Activated CD4-positive, alpha-beta memory T cell treated with anti-CD3 and anti-CD28 coated beads, Interleukin-2, amount 10 ng/mL, durations not matched to agents 7 days and 5 days (primary cell): ENCODE measurements at regions not wholly inside any gene's neighbourhood (a gene's known extent, or its start where the extent isn't known, plus 50 kb on each side); places are given as distances from the start of the nearest gene placed in this dataset.

Experiments
- CTCF ChIA-PET: fragments of 350-600 bp; sonication (Branson Sonifier 250); formaldehyde crosslinking; loops from one replicate; lab custom pipeline; 2021; ENCODE audit warnings: antibody characterized with exemption, inconsistent platforms; lab: Charles Lee
- POLR2A ChIA-PET: fragments of 350-600 bp; sonication (Branson Sonifier 250); formaldehyde crosslinking; loops from one replicate; lab custom pipeline; 2021; ENCODE audit warnings: antibody characterized with exemption; lab: Charles Lee
- DNase-seq: peaks from one replicate; pipeline ENCODE4 v3.0.0-alpha.2; 2020
- H3K27ac Mint-ChIP-seq: one replicate; pipeline ENCODE4 v1.8.0; 2021; ENCODE audit warnings: mild to moderate bottlenecking, mixed read lengths
- H3K27me3 Mint-ChIP-seq: one replicate; pipeline ENCODE4 v1.8.0; 2021; ENCODE audit warnings: mixed read lengths
- H3K36me3 Mint-ChIP-seq: one replicate; pipeline ENCODE4 v1.8.0; 2021; ENCODE audit warnings: low read depth, mixed read lengths
- H3K4me1 Mint-ChIP-seq: one replicate; pipeline ENCODE4 v1.8.0; 2021; ENCODE audit warnings: mixed read lengths
- H3K4me3 Mint-ChIP-seq: one replicate; pipeline ENCODE4 v1.8.0; 2021; ENCODE audit warnings: mild to moderate bottlenecking, mixed read lengths
- H3K9me3 Mint-ChIP-seq: one replicate; pipeline ENCODE4 v1.8.0; 2021; ENCODE audit warnings: mixed read lengths

DNA sequence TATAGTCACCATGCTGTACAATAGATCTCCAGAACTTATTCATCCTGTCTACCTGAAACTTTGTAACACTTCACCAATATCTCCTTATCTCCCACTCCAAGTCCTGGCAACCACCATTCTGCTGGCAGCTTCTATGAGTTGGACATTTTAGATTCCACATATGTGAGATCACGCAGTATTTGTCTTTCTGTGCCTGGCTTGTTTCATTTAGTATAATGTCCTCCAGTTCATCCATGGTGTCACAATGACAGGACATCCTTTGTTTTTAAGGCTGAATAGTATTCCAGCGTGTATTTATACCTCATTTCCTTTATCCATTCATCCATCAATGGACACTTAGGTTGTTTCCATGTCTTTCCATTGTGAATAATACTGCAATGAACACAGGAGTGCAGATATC lies 198.7 kb downstream of the QDPR start:
- H3K27me3 Mint-ChIP-seq = peaks cover 9% of the 10 kb centered on the region
- POLR2A ChIA-PET = no interaction called here
- no peaks in the 10 kb centered on the region for H3K9me3 Mint-ChIP-seq
- no peaks in the 10 kb centered on the region for H3K36me3 Mint-ChIP-seq
- H3K4me1 Mint-ChIP-seq = no peaks in the 10 kb centered on the region
- DNase-seq = no peak
- H3K4me3 Mint-ChIP-seq = no peak overlapping the region
- no peak overlapping the region for H3K27ac Mint-ChIP-seq
- CTCF ChIA-PET = interaction anchor here (0.6 to 1.2 kb wide), 3 partner anchors 11 to 156 kb away, joined by 3 read pairs; no protein-coding TSS in a partner anchor

DNA sequence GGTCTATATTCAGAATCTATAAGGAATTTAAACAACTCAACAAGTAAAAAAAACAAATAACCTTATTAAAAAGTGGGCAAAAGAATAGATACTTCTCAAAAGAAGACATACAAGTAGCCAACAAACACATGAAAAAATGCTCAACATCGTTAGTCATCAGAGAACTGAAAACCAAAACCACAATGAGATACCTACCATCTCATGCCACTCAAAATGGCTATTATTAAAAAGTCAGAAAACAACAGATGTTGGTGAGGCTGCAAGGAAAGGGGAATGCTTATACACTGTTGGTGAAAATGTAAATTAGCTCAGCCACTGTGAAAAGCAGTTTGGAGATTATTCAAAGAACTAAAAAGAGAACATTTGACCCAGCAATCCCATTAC lies 201.6 kb downstream of the QDPR start:
- H3K9me3 Mint-ChIP-seq = no peaks in the 10 kb centered on the region
- H3K27me3 Mint-ChIP-seq = peaks cover 10% of the 10 kb centered on the region
- H3K36me3 Mint-ChIP-seq = no peaks in the 10 kb centered on the region
- H3K4me1 Mint-ChIP-seq = no peaks in the 10 kb centered on the region
- DNase-seq = no peak
- CTCF ChIA-PET = no interaction called here
- no peak overlapping the region for H3K4me3 Mint-ChIP-seq
- H3K27ac Mint-ChIP-seq = no peak overlapping the region
- POLR2A ChIA-PET = no interaction called here

DNA sequence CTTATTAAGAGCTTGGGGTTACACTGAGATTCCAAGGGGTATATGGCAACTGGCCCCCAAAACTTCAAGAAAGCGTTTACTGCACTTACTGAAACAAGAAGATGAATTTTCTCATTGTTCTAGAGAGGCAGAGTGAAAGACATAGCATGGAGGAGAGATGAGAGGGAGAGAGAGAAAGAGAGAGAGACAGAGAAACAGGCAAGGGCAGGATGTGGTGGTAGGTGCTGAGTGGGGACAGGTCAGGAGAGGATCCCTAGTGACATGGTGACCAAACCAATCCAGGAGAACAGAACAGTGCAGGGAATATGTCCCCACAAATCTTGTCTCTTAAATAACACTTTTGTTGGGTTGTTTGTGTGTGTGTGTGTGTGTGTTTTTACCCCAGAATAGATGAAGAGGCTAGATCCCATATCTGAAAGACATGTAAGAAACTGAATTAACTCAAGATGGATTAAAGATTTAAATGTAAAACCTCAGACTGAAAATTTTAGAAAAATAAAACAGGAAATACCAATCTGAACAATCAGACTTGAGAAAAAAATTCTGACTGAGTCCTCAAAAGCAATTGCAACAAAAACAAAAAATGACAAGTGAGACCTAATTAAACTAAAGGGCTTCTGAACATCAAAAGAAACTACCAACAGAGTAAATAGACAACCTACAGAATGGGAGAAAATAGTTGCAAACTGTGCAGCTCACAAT lies 202.2 kb downstream of the QDPR start:
- Mint-ChIP-seq H3K9me3 (no peaks in the 10 kb centered on the region), H3K27ac (no peak overlapping the region)
- CTCF ChIA-PET = no interaction called here

GRCh38 chr4:17301869-17302268 lies 210.0 kb downstream of the QDPR start:
- DNase-seq = no peak
- CTCF ChIA-PET = no interaction called here
- Mint-ChIP-seq H3K27me3 (no peaks in the 10 kb centered on the region), H3K36me3 (no peaks in the 10 kb centered on the region), H3K9me3 (no peaks in the 10 kb centered on the region), H3K4me3 (no peak overlapping the region), H3K4me1 (no peaks in the 10 kb centered on the region), H3K27ac (no peak overlapping the region)
- POLR2A ChIA-PET = no interaction called here

More for the DNA sequence above, 202.2 kb downstream of the QDPR start:
- POLR2A ChIA-PET = no interaction called here
- peaks cover 8% of the 10 kb centered on the region for H3K27me3 Mint-ChIP-seq
- no peak for DNase-seq
- no peaks in the 10 kb centered on the region for H3K36me3 Mint-ChIP-seq
- no peaks in the 10 kb centered on the region for H3K4me1 Mint-ChIP-seq
- no peak overlapping the region for H3K4me3 Mint-ChIP-seq

GRCh38 chr4:17301266-17301665 lies 210.6 kb downstream of the QDPR start:
- H3K27ac Mint-ChIP-seq = no peak overlapping the region
- no peaks in the 10 kb centered on the region for H3K9me3 Mint-ChIP-seq
- no peak for DNase-seq
- no peaks in the 10 kb centered on the region for H3K4me1 Mint-ChIP-seq
- ChIA-PET CTCF (no interaction called here), POLR2A (no interaction called here)
- no peaks in the 10 kb centered on the region for H3K27me3 Mint-ChIP-seq
- no peaks in the 10 kb centered on the region for H3K36me3 Mint-ChIP-seq
- H3K4me3 Mint-ChIP-seq = no peak overlapping the region

DNA sequence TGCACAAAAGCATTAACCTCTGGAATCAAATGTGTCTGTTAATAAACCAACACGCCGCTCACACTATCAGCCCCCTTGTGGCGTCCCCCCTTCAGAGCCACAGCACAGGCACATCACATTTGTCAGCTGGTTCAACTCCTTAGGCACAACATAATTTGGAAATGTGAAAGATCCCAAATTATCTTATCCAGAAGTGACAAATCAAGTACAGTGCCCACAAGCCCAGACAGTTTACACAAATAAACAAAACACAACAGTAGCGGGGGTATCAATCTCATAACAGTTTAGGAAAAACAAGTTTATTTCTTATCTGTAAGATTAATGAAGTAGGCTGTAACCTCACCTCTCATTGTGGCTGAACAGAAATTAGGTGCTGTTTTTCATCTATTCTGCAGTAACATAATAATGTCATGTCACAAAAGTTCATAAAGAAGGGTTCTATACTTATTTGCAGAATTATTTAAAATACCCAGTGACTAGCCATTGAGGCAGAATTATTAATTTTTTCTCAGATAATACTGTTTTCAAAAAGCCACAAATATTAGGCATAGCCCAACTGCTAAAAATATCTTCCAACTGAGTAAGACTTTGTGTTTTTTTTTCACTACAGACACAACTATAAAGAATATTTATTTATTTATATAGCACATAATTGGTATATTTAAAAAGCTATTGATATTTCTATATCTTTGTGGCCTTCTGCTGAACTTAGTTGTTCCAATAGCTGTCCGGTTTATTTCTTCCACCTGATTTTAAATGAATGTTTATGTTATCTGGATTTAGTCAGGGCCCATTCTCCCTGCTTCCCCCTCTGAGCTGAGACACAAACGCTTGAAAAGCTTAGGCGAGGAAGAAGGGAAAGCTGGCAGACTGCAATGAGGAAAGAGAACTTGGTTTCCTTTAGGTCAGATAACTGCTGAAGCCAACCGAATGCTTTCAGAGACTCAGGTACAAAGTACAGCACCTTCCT lies 214.7 kb downstream of the QDPR start:
- CTCF ChIA-PET = no interaction called here
- no peaks in the 10 kb centered on the region for H3K9me3 Mint-ChIP-seq
- no peak overlapping the region for H3K27ac Mint-ChIP-seq
- no peaks in the 10 kb centered on the region for H3K4me1 Mint-ChIP-seq
- H3K27me3 Mint-ChIP-seq = peaks cover 2% of the 10 kb centered on the region
- no peak overlapping the region for H3K4me3 Mint-ChIP-seq
- POLR2A ChIA-PET = no interaction called here
- no peak for DNase-seq
- H3K36me3 Mint-ChIP-seq = no peaks in the 10 kb centered on the region

GRCh38 chr4:17293901-17294300 lies 218.0 kb downstream of the QDPR start:
- Mint-ChIP-seq H3K27me3 (peaks cover 2% of the 10 kb centered on the region), H3K27ac (no peak overlapping the region), H3K36me3 (no peaks in the 10 kb centered on the region), H3K9me3 (no peaks in the 10 kb centered on the region), H3K4me3 (no peak overlapping the region), H3K4me1 (no peaks in the 10 kb centered on the region)
- ChIA-PET CTCF (no interaction called here), POLR2A (no interaction called here)
- DNase-seq = no peak

- Mint-ChIP-seq H3K27ac (no peak overlapping the region), H3K36me3 (no peaks in the 10 kb centered on the region), H3K9me3 (no peaks in the 10 kb centered on the region), H3K27me3 (peaks cover under 1% of the 10 kb centered on the region), H3K4me1 (no peaks in the 10 kb centered on the region), H3K4me3 (no peak overlapping the region)
- DNase-seq = no peak
- ChIA-PET POLR2A (no interaction called here), CTCF (no interaction called here)
These were observed 223.7 kb downstream of the QDPR start for GRCh38 chr4:17288151-17288550.

- DNase-seq = no peak
- CTCF ChIA-PET = no interaction called here
These were observed 225.0 kb downstream of the QDPR start for GRCh38 chr4:17286752-17287460.

GRCh38 chr4:17285747-17286146 lies 226.1 kb downstream of the QDPR start:
- POLR2A ChIA-PET = no interaction called here
- Mint-ChIP-seq H3K4me1 (no peaks in the 10 kb centered on the region), H3K27ac (no peak overlapping the region), H3K36me3 (no peaks in the 10 kb centered on the region), H3K27me3 (no peaks in the 10 kb centered on the region), H3K9me3 (no peaks in the 10 kb centered on the region), H3K4me3 (no peak overlapping the region)
- CTCF ChIA-PET = no interaction called here
- DNase-seq = no peak

More at GRCh38 chr4:17286752-17287460, 225.0 kb downstream of the QDPR start:
- no peaks in the 10 kb centered on the region for H3K36me3 Mint-ChIP-seq
- no peaks in the 10 kb centered on the region for H3K9me3 Mint-ChIP-seq
- no peak overlapping the region for H3K4me3 Mint-ChIP-seq
- H3K27ac Mint-ChIP-seq = no peak overlapping the region
- no peaks in the 10 kb centered on the region for H3K4me1 Mint-ChIP-seq
- POLR2A ChIA-PET = no interaction called here
- no peaks in the 10 kb centered on the region for H3K27me3 Mint-ChIP-seq

GRCh38 chr4:17284323-17285175 lies 227.3 kb downstream of the QDPR start:
- no peaks in the 10 kb centered on the region for H3K36me3 Mint-ChIP-seq
- no peak overlapping the region for H3K27ac Mint-ChIP-seq
- ChIA-PET CTCF (no interaction called here), POLR2A (no interaction called here)
- H3K4me1 Mint-ChIP-seq = no peaks in the 10 kb centered on the region
- no peak overlapping the region for H3K4me3 Mint-ChIP-seq
- no peaks in the 10 kb centered on the region for H3K27me3 Mint-ChIP-seq
- no peaks in the 10 kb centered on the region for H3K9me3 Mint-ChIP-seq
- DNase-seq = no peak

DNA sequence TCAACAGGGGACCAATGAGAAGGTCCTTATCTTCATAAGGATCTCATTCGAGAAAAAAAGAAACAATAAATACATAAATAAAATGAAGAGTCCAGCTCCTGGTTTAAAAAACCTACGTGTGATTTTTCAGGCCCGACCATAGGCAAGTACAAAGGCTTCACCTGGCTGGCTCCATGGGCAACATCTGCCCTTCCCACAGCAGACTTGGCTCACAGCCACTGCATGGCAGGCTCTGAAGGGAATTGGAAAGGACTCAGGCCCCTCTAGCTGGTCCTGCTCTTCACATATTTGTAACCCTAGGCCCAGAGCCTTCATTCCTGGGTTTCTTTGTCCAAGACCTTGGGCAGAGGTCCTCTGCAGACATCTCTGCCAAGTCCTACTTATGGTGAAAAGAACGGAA lies 228.1 kb downstream of the QDPR start:
- CTCF ChIA-PET = interaction anchor here (1.5 kb wide), 1 partner anchor 164 kb away, joined by 3 read pairs; no protein-coding TSS in a partner anchor
- Mint-ChIP-seq H3K36me3 (no peaks in the 10 kb centered on the region), H3K4me3 (no peak overlapping the region), H3K4me1 (no peaks in the 10 kb centered on the region), H3K27me3 (no peaks in the 10 kb centered on the region), H3K27ac (no peak overlapping the region), H3K9me3 (no peaks in the 10 kb centered on the region)
- DNase-seq = no peak
- POLR2A ChIA-PET = no interaction called here
